Endothelial cell of umbilical vein (primary cell): ENCODE measurements at regions not wholly inside any gene's neighbourhood (a gene's known extent, or its start where the extent isn't known, plus 50 kb on each side); places are given as distances from the start of the nearest gene placed in this dataset.

Source experiments
- CTCF ChIP-seq, 2 donors: IDR thresholded peaks; 1 replicate in 1 of 2; 2 replicates in 1 of 2; pipeline ENCODE4 v1.5.1; 2011; ENCODE audit warnings: low read length in 2 of 2, mild to moderate bottlenecking in 2 of 2, moderate library complexity in 2 of 2, control low read depth in 1 of 2, inconsistent platforms in 1 of 2, low read depth in 1 of 2; ENCODE audit not compliant: insufficient read depth in 1 of 2; ENCODE audit errors: extremely low read depth in 1 of 2
- EZH2 ChIP-seq: IDR thresholded peaks from 2 replicates; pipeline ENCODE4 v1.6.1; 2012; ENCODE audit warnings: borderline replicate concordance, low read depth, mild to moderate bottlenecking, moderate library complexity, low read length, inconsistent platforms; ENCODE audit not compliant: severe bottlenecking
- MAX ChIP-seq: IDR thresholded peaks from 2 replicates; pipeline ENCODE4 v1.6.1; 2011; ENCODE audit not compliant: insufficient read depth, insufficient read length
- POLR2A ChIP-seq: IDR thresholded peaks from 2 replicates; pipeline ENCODE4 v1.6.1; 2012; ENCODE audit warnings: low read depth, mild to moderate bottlenecking, control low read depth, low read length
- POLR2AphosphoS5 ChIP-seq: IDR thresholded peaks from 2 replicates; pipeline ENCODE4 v1.6.1; 2012; ENCODE audit warnings: low read depth, mild to moderate bottlenecking, control low read depth, low read length, moderate library complexity; ENCODE audit not compliant: insufficient read depth

- TF ChIP-seq CTCF (IDR thresholded peaks at IDR 0.05; ENCODE audit: extremely low read depth in 1 of 2, insufficient read depth in 1 of 2, low read depth in 1 of 2, low read length in 2 of 2) (no peak), EZH2 (no peak), POLR2AphosphoS5 (peak; percentile 92), POLR2A (no peak), MAX (no peak)
Measured at GRCh38 chr5:82387001-82387818, 109.1 kb upstream of the RPS23 start.
